T-helper 1 cell treated with Interleukin-12 subunit alpha and Interleukin-12 subunit beta and Interleukin-4 antibody, amounts not matched to agents 30 μg/mL and 1 μg/mL, for 36 hours (primary cell): ENCODE measurements at regions not wholly inside any gene's neighbourhood (a gene's known extent, or its start where the extent isn't known, plus 50 kb on each side); places are given as distances from the start of the nearest gene placed in this dataset.

ENCODE experiments used
- H3K27ac Mint-ChIP-seq: one replicate; pipeline ENCODE4 v1.8.0; 2021; ENCODE audit warnings: mild to moderate bottlenecking, mixed read lengths
- H3K27me3 Mint-ChIP-seq: one replicate; pipeline ENCODE4 v1.8.0; 2021; ENCODE audit warnings: low read depth, mixed read lengths
- H3K36me3 Mint-ChIP-seq: one replicate; pipeline ENCODE4 v1.8.0; 2021; ENCODE audit warnings: low read depth, mixed read lengths
- H3K4me1 Mint-ChIP-seq: one replicate; pipeline ENCODE4 v1.8.0; 2021; ENCODE audit warnings: low read depth, mixed read lengths
- H3K4me3 Mint-ChIP-seq: one replicate; pipeline ENCODE4 v1.8.0; 2021; ENCODE audit warnings: mild to moderate bottlenecking, moderate library complexity, mixed read lengths
- H3K9me3 Mint-ChIP-seq: one replicate; pipeline ENCODE4 v1.8.0; 2021; ENCODE audit warnings: mixed read lengths

GRCh38 chr7:25996006-25996408 is 156.0 kb upstream of the NFE2L3 start:
- Mint-ChIP-seq H3K9me3 (no peaks in the 10 kb centered on the region), H3K27ac (no peak overlapping the region), H3K4me1 (no peaks in the 10 kb centered on the region), H3K36me3 (no peaks in the 10 kb centered on the region), H3K4me3 (no peak overlapping the region), H3K27me3 (peaks cover 24% of the 10 kb centered on the region)

GRCh38 chr7:25998499-25998898 is 153.5 kb upstream of the NFE2L3 start:
- no peaks in the 10 kb centered on the region for H3K4me1 Mint-ChIP-seq
- H3K4me3 Mint-ChIP-seq, result no peak overlapping the region
- peaks cover 26% of the 10 kb centered on the region for H3K27me3 Mint-ChIP-seq
- H3K27ac Mint-ChIP-seq, result no peak overlapping the region
- H3K36me3 Mint-ChIP-seq, result no peaks in the 10 kb centered on the region
- H3K9me3 Mint-ChIP-seq, result no peaks in the 10 kb centered on the region

GRCh38 chr7:26000841-26001240 is 151.2 kb upstream of the NFE2L3 start:
- no peak overlapping the region for H3K27ac Mint-ChIP-seq
- no peaks in the 10 kb centered on the region for H3K9me3 Mint-ChIP-seq
- H3K36me3 Mint-ChIP-seq, result no peaks in the 10 kb centered on the region
- no peaks in the 10 kb centered on the region for H3K4me1 Mint-ChIP-seq
- H3K4me3 Mint-ChIP-seq, result no peak overlapping the region
- H3K27me3 Mint-ChIP-seq, result peaks cover 16% of the 10 kb centered on the region

- no peaks in the 10 kb centered on the region for H3K4me1 Mint-ChIP-seq
- H3K36me3 Mint-ChIP-seq, result no peaks in the 10 kb centered on the region
- no peak overlapping the region for H3K27ac Mint-ChIP-seq
- peaks cover 13% of the 10 kb centered on the region for H3K27me3 Mint-ChIP-seq
- no peak overlapping the region for H3K4me3 Mint-ChIP-seq
- H3K9me3 Mint-ChIP-seq, result no peaks in the 10 kb centered on the region
These were observed 150.2 kb upstream of the NFE2L3 start for GRCh38 chr7:26001662-26002244.

- Mint-ChIP-seq H3K27me3 (peaks cover 18% of the 10 kb centered on the region), H3K4me3 (no peak overlapping the region), H3K36me3 (no peaks in the 10 kb centered on the region), H3K27ac (no peak overlapping the region), H3K4me1 (no peaks in the 10 kb centered on the region), H3K9me3 (no peaks in the 10 kb centered on the region)
These were observed 146.2 kb upstream of the NFE2L3 start for GRCh38 chr7:26005683-26006410.

- H3K27me3 Mint-ChIP-seq, result peaks cover 18% of the 10 kb centered on the region
- H3K27ac Mint-ChIP-seq, result no peak overlapping the region
- H3K4me3 Mint-ChIP-seq, result no peak overlapping the region
These were observed 145.6 kb upstream of the NFE2L3 start for GRCh38 chr7:26006426-26006825.

GRCh38 chr7:26007510-26007909 is 144.5 kb upstream of the NFE2L3 start:
- Mint-ChIP-seq H3K4me3 (no peak overlapping the region), H3K9me3 (no peaks in the 10 kb centered on the region), H3K36me3 (no peaks in the 10 kb centered on the region), H3K4me1 (no peaks in the 10 kb centered on the region), H3K27ac (no peak overlapping the region), H3K27me3 (peaks cover 17% of the 10 kb centered on the region)

More at GRCh38 chr7:26006426-26006825, 145.6 kb upstream of the NFE2L3 start:
- H3K36me3 Mint-ChIP-seq, result no peaks in the 10 kb centered on the region
- no peaks in the 10 kb centered on the region for H3K4me1 Mint-ChIP-seq
- no peaks in the 10 kb centered on the region for H3K9me3 Mint-ChIP-seq

- H3K4me3 Mint-ChIP-seq, result no peak overlapping the region
- H3K4me1 Mint-ChIP-seq, result no peaks in the 10 kb centered on the region
- no peak overlapping the region for H3K27ac Mint-ChIP-seq
- H3K9me3 Mint-ChIP-seq, result no peaks in the 10 kb centered on the region
- no peaks in the 10 kb centered on the region for H3K36me3 Mint-ChIP-seq
- peaks cover 12% of the 10 kb centered on the region for H3K27me3 Mint-ChIP-seq
These were observed 143.6 kb upstream of the NFE2L3 start for GRCh38 chr7:26008428-26008827.

- peaks cover 18% of the 10 kb centered on the region for H3K27me3 Mint-ChIP-seq
These were observed 140.8 kb upstream of the NFE2L3 start for GRCh38 chr7:26011039-26011696.

GRCh38 chr7:26013551-26014083 is 138.4 kb upstream of the NFE2L3 start:
- Mint-ChIP-seq H3K27me3 (peaks cover 10% of the 10 kb centered on the region), H3K4me3 (no peak overlapping the region), H3K36me3 (no peaks in the 10 kb centered on the region), H3K27ac (no peak overlapping the region), H3K4me1 (no peaks in the 10 kb centered on the region), H3K9me3 (peaks cover 2% of the 10 kb centered on the region)

More at GRCh38 chr7:26011039-26011696, 140.8 kb upstream of the NFE2L3 start:
- H3K27ac Mint-ChIP-seq, result no peak overlapping the region
- H3K4me1 Mint-ChIP-seq, result no peaks in the 10 kb centered on the region
- no peaks in the 10 kb centered on the region for H3K9me3 Mint-ChIP-seq
- no peaks in the 10 kb centered on the region for H3K36me3 Mint-ChIP-seq
- H3K4me3 Mint-ChIP-seq, result no peak overlapping the region

- Mint-ChIP-seq H3K4me3 (no peak overlapping the region), H3K4me1 (no peaks in the 10 kb centered on the region), H3K27me3 (peaks cover 10% of the 10 kb centered on the region), H3K36me3 (no peaks in the 10 kb centered on the region), H3K9me3 (no peaks in the 10 kb centered on the region), H3K27ac (no peak overlapping the region)
These were observed 129.0 kb upstream of the NFE2L3 start for GRCh38 chr7:26022982-26023381.

- Mint-ChIP-seq H3K27me3 (peaks cover 19% of the 10 kb centered on the region), H3K27ac (no peak overlapping the region), H3K36me3 (no peaks in the 10 kb centered on the region), H3K9me3 (no peaks in the 10 kb centered on the region), H3K4me3 (no peak overlapping the region), H3K4me1 (no peaks in the 10 kb centered on the region)
These were observed 122.1 kb upstream of the NFE2L3 start for GRCh38 chr7:26029911-26030310.

- Mint-ChIP-seq H3K4me1 (peaks cover 7% of the 10 kb centered on the region), H3K36me3 (no peaks in the 10 kb centered on the region), H3K4me3 (no peak overlapping the region), H3K9me3 (no peaks in the 10 kb centered on the region), H3K27me3 (peaks cover 27% of the 10 kb centered on the region), H3K27ac (no peak overlapping the region)
These were observed 117.6 kb upstream of the NFE2L3 start for GRCh38 chr7:26034391-26034790.

GRCh38 chr7:26035552-26035951 is 116.4 kb upstream of the NFE2L3 start:
- H3K27me3 Mint-ChIP-seq, result peaks cover 36% of the 10 kb centered on the region
- H3K36me3 Mint-ChIP-seq, result no peaks in the 10 kb centered on the region
- no peak overlapping the region for H3K4me3 Mint-ChIP-seq
- H3K27ac Mint-ChIP-seq, result no peak overlapping the region
- H3K9me3 Mint-ChIP-seq, result no peaks in the 10 kb centered on the region
- peaks cover 7% of the 10 kb centered on the region for H3K4me1 Mint-ChIP-seq

GRCh38 chr7:26036092-26036491 is 115.9 kb upstream of the NFE2L3 start:
- H3K27me3 Mint-ChIP-seq, result peaks cover 34% of the 10 kb centered on the region

More at GRCh38 chr7:26036092-26036491, 115.9 kb upstream of the NFE2L3 start:
- Mint-ChIP-seq H3K27ac (no peak overlapping the region), H3K4me1 (peaks cover 7% of the 10 kb centered on the region), H3K36me3 (no peaks in the 10 kb centered on the region), H3K9me3 (no peaks in the 10 kb centered on the region), H3K4me3 (no peak overlapping the region)
